ENCODE measurements at regions not wholly inside any gene's neighbourhood (a gene's known extent, or its start where the extent isn't known, plus 50 kb on each side); places are given as distances from the start of the nearest gene placed in this dataset.

DNA sequence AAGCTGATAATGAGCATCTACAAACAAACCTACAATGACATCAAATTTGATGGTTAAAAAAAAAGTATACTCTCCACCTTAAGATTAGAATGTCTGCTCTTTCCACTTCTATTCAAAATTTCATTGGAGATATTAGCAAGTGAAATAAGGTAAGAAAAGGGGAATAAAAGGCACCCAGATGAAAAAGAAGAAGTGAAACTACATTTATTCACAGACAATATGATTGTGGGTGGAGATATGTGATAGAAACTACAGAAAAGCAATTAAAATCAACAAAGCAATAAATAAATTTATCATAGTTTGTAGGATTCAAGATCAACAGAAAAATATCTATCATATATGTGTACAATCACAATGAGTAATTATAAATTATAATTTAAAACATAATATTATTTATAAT lies 395.1 kb upstream of the CCNH start:
- Histone ChIP-seq H3K36me3 (ENCODE audit: control insufficient read depth, insufficient read depth, low read length) (no peaks in the 10 kb centered on the region), H3K4me3 (ENCODE audit: low read depth in 2 of 2, low read length in 2 of 2) (no peak overlapping the region), H3K27me3 (ENCODE audit: control insufficient read depth, insufficient read depth, low read length) (no peaks in the 10 kb centered on the region), H3K27ac (ENCODE audit: low read length) (no peak overlapping the region), H3K4me1 (ENCODE audit: control insufficient read depth, insufficient read depth, low read length) (no peaks in the 10 kb centered on the region), H3K9me3 (ENCODE audit: control insufficient read depth, insufficient read depth, low read depth, low read length) (no peaks in the 10 kb centered on the region)
- in situ Hi-C loops (cut with HindIII; ENCODE audit: low pct_unique_long_range_greater_than_20kb, low sequenced_read_pairs), result no loop called here
- DNase-seq (ENCODE audit: low read depth, low spot score) (no peak), ATAC-seq (no peak)
- TF ChIP-seq, protein P1, sequence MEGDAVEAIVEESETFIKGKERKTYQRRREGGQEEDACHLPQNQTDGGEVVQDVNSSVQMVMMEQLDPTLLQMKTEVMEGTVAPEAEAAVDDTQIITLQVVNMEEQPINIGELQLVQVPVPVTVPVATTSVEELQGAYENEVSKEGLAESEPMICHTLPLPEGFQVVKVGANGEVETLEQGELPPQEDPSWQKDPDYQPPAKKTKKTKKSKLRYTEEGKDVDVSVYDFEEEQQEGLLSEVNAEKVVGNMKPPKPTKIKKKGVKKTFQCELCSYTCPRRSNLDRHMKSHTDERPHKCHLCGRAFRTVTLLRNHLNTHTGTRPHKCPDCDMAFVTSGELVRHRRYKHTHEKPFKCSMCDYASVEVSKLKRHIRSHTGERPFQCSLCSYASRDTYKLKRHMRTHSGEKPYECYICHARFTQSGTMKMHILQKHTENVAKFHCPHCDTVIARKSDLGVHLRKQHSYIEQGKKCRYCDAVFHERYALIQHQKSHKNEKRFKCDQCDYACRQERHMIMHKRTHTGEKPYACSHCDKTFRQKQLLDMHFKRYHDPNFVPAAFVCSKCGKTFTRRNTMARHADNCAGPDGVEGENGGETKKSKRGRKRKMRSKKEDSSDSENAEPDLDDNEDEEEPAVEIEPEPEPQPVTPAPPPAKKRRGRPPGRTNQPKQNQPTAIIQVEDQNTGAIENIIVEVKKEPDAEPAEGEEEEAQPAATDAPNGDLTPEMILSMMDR (IDR thresholded peaks at IDR 0.05), result no peak
- no peak for TF ChIP-seq TCF7L2 (IDR thresholded peaks at IDR 0.05; ENCODE audit: low read depth, low read length)
- TF ChIP-seq, protein P2, sequence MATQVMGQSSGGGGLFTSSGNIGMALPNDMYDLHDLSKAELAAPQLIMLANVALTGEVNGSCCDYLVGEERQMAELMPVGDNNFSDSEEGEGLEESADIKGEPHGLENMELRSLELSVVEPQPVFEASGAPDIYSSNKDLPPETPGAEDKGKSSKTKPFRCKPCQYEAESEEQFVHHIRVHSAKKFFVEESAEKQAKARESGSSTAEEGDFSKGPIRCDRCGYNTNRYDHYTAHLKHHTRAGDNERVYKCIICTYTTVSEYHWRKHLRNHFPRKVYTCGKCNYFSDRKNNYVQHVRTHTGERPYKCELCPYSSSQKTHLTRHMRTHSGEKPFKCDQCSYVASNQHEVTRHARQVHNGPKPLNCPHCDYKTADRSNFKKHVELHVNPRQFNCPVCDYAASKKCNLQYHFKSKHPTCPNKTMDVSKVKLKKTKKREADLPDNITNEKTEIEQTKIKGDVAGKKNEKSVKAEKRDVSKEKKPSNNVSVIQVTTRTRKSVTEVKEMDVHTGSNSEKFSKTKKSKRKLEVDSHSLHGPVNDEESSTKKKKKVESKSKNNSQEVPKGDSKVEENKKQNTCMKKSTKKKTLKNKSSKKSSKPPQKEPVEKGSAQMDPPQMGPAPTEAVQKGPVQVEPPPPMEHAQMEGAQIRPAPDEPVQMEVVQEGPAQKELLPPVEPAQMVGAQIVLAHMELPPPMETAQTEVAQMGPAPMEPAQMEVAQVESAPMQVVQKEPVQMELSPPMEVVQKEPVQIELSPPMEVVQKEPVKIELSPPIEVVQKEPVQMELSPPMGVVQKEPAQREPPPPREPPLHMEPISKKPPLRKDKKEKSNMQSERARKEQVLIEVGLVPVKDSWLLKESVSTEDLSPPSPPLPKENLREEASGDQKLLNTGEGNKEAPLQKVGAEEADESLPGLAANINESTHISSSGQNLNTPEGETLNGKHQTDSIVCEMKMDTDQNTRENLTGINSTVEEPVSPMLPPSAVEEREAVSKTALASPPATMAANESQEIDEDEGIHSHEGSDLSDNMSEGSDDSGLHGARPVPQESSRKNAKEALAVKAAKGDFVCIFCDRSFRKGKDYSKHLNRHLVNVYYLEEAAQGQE (IDR thresholded peaks at IDR 0.05; ENCODE audit: insufficient read depth in 1 of 2, low read depth in 2 of 2, low read length in 1 of 2), result no peak
- TF ChIP-seq POLR2AphosphoS5 (IDR thresholded peaks at IDR 0.05; ENCODE audit: low read depth, low read length), result no peak
- TF ChIP-seq SIN3A (IDR thresholded peaks at IDR 0.05; ENCODE audit: borderline replicate concordance, insufficient read depth, low read depth, low read length), result no peak
- no TSS peak for BruUV-seq (replicated peaks)
- intact Hi-C loops (cut with micrococcal nuclease; ENCODE audit: unreplicated experiment), result no loop called here
- ChIA-PET POLR2A (no interaction called here), CTCF (no interaction called here)

DNA sequence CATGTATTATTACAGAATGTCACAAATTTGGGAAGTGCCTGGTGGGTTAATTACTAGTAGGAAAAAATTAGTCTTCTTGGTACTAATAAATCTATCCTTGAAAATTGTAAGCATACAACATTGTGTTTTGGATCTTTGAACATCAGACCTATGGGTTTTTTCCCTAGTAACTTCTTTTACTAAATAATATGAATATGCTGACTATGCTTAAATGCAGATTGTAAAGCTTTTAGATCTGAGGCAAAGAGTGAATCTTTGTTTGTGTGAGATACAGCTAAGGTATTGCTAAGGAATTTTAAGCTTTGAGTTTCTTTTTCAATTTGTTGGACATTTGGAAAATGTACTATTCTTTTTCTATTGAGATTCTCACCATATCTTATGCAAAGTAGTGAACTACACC lies 390.6 kb upstream of the CCNH start:
- H3K27ac ChIP-seq (ENCODE audit: low read length), result no peak overlapping the region
- no peaks in the 10 kb centered on the region for H3K36me3 ChIP-seq (ENCODE audit: control insufficient read depth, insufficient read depth, low read length)
- no TSS peak for BruUV-seq (replicated peaks)
- CTCF ChIA-PET, result no interaction called here
- H3K4me1 ChIP-seq (ENCODE audit: control insufficient read depth, insufficient read depth, low read length), result no peaks in the 10 kb centered on the region
- ATAC-seq (no peak), DNase-seq (ENCODE audit: low read depth, low spot score) (no peak)
- TF ChIP-seq TCF7L2 (IDR thresholded peaks at IDR 0.05; ENCODE audit: low read depth, low read length), result no peak
- TF ChIP-seq, protein P1 (IDR thresholded peaks at IDR 0.05), result no peak
- TF ChIP-seq POLR2AphosphoS5 (IDR thresholded peaks at IDR 0.05; ENCODE audit: low read depth, low read length), result no peak
- TF ChIP-seq SIN3A (IDR thresholded peaks at IDR 0.05; ENCODE audit: borderline replicate concordance, insufficient read depth, low read depth, low read length), result no peak
- TF ChIP-seq, protein P2 (IDR thresholded peaks at IDR 0.05; ENCODE audit: insufficient read depth in 1 of 2, low read depth in 2 of 2, low read length in 1 of 2), result no peak
- intact Hi-C loops (cut with micrococcal nuclease; ENCODE audit: unreplicated experiment), result no loop called here
- in situ Hi-C loops (cut with HindIII; ENCODE audit: low pct_unique_long_range_greater_than_20kb, low sequenced_read_pairs), result no loop called here
- H3K9me3 ChIP-seq (ENCODE audit: control insufficient read depth, insufficient read depth, low read depth, low read length), result no peaks in the 10 kb centered on the region
- no peak overlapping the region for H3K4me3 ChIP-seq (ENCODE audit: low read depth in 2 of 2, low read length in 2 of 2)
- POLR2A ChIA-PET, result no interaction called here
- H3K27me3 ChIP-seq (ENCODE audit: control insufficient read depth, insufficient read depth, low read length), result no peaks in the 10 kb centered on the region

All from Panc1 (cell line).